Tibial nerve (tissue), 4 donors: ENCODE measurements at regions not wholly inside any gene's neighbourhood (a gene's known extent, or its start where the extent isn't known, plus 50 kb on each side); places are given as distances from the start of the nearest gene placed in this dataset.
"Not testable (repeated sequence)": the region's sequence is repeated elsewhere in the genome, so short reads cannot be mapped to it uniquely, and the experiment has no call there.

Source experiments
- DNase-seq, 2 donors: peaks; one replicate each; pipeline ENCODE4 v3.0.0-alpha.2; 2019; ENCODE audit warnings: low spot score in 2 of 2
- H3K27ac ChIP-seq, 4 donors: fragments of 200-600 bp; sonication (generic) in 3 of 4; one replicate each; pipeline ENCODE4 v1.5.1; 2017 to 2019; ENCODE audit warnings: mild to moderate bottlenecking in 1 of 4
- H3K27me3 ChIP-seq, 2 donors: fragments of 200-600 bp; sonication (generic) in 1 of 2; one replicate each; pipeline versions ENCODE4 v1.5.1 to v1.6.0; 2017 to 2019
- H3K36me3 ChIP-seq, 3 donors: fragments of 200-600 bp; sonication (generic); one replicate each; pipeline ENCODE4 v1.5.1; 2018 to 2019
- H3K4me1 ChIP-seq, 4 donors: fragments of 200-600 bp; sonication (generic) in 3 of 4; one replicate each; pipeline ENCODE4 v1.5.1; 2017 to 2019
- H3K4me3 ChIP-seq, 4 donors: fragments of 200-600 bp; sonication (generic) in 3 of 4; one replicate each; pipeline ENCODE4 v1.5.1; 2017 to 2019; ENCODE audit warnings: mild to moderate bottlenecking in 1 of 4, moderate library complexity in 1 of 4
- H3K9me3 ChIP-seq, 4 donors: fragments of 200-600 bp; sonication (generic) in 3 of 4; one replicate each; pipeline ENCODE4 v1.5.1; 2017 to 2019
- CTCF ChIP-seq, 5 experiments: fragments of 200-600 bp in 3 of 5; fragments of 450-650 bp in 2 of 5; sonication (generic) in 3 of 5; IDR thresholded peaks; one replicate each; pipeline ENCODE4 v1.5.1; 2016 to 2019; ENCODE audit warnings: antibody characterized with exemption in 5 of 5, mild to moderate bottlenecking in 3 of 5, moderate library complexity in 2 of 5
- EP300 ChIP-seq, 2 donors: sonication (generic); formaldehyde crosslinking; IDR thresholded peaks; one replicate each; pipeline ENCODE4 v1.6.1; 2017; ENCODE audit warnings: antibody characterized with exemption in 2 of 2, mild to moderate bottlenecking in 1 of 2
- POLR2A ChIP-seq, 2 donors: fragments of 450-650 bp; IDR thresholded peaks; one replicate each; pipeline ENCODE4 v1.6.1; 2017; ENCODE audit warnings: antibody characterized with exemption in 2 of 2, mild to moderate bottlenecking in 2 of 2, moderate library complexity in 2 of 2
- WGBS, 2 donors: methylation state at CpG; one replicate each; pipeline ENCODE4 v1.1.5; 2018; 5-methylcytosine and 5-hydroxymethylcytosine counted together

GRCh38 chr14:30462358-30462757 lies 96.6 kb upstream of the G2E3 start:
- no peak for TF ChIP-seq CTCF (IDR thresholded peaks at IDR 0.05)
- no peak for TF ChIP-seq POLR2A (IDR thresholded peaks at IDR 0.05)
- TF ChIP-seq EP300 (IDR thresholded peaks at IDR 0.05): no peak
- 76 to 80% methylated on average over 3 of the region's 3 CpGs for WGBS, 2 donors
- no peaks in the 10 kb centered on the region for H3K9me3 ChIP-seq

GRCh38 chr14:30464481-30464880 lies 94.5 kb upstream of the G2E3 start:
- no peak for DNase-seq
- TF ChIP-seq EP300 (IDR thresholded peaks at IDR 0.05): no peak
- TF ChIP-seq POLR2A (IDR thresholded peaks at IDR 0.05): no peak
- Histone ChIP-seq H3K4me3 (no peak overlapping the region), H3K27ac (no peak overlapping the region), H3K36me3 (no peaks in the 10 kb centered on the region), H3K27me3 (no peaks in the 10 kb centered on the region), H3K4me1 (no peaks in the 10 kb centered on the region), H3K9me3 (no peaks in the 10 kb centered on the region)
- 55 to 75% methylated on average over 1 of the region's 1 CpG for WGBS, 2 donors

More at GRCh38 chr14:30462358-30462757, 96.6 kb upstream of the G2E3 start:
- H3K27ac ChIP-seq: no peak overlapping the region
- H3K27me3 ChIP-seq: no peaks in the 10 kb centered on the region
- DNase-seq: no peak
- H3K36me3 ChIP-seq: no peaks in the 10 kb centered on the region
- no peak overlapping the region for H3K4me3 ChIP-seq
- no peaks in the 10 kb centered on the region for H3K4me1 ChIP-seq

- Histone ChIP-seq H3K36me3 (no peaks in the 10 kb centered on the region), H3K27me3 (no peaks in the 10 kb centered on the region), H3K27ac (no peak overlapping the region), H3K9me3 (no peaks in the 10 kb centered on the region), H3K4me1 (no peaks in the 10 kb centered on the region), H3K4me3 (no peak overlapping the region)
- WGBS, 2 donors: 62 to 63% methylated on average over 4 of the region's 4 CpGs
- no peak for DNase-seq
- TF ChIP-seq EP300 (IDR thresholded peaks at IDR 0.05) (no peak), POLR2A (IDR thresholded peaks at IDR 0.05) (no peak), CTCF (IDR thresholded peaks at IDR 0.05) (no peak)
Observed at GRCh38 chr14:30468354-30468753, 90.6 kb upstream of the G2E3 start.

- H3K4me1 ChIP-seq: no peaks in the 10 kb centered on the region
- H3K4me3 ChIP-seq: no peak overlapping the region
- DNase-seq: no peak
Observed at GRCh38 chr14:30471980-30472379, 87.0 kb upstream of the G2E3 start.

GRCh38 chr14:30473846-30474696 lies 84.9 kb upstream of the G2E3 start:
- not testable (repeated sequence) for H3K36me3 ChIP-seq, H3K9me3 ChIP-seq, H3K27ac ChIP-seq, H3K27me3 ChIP-seq, H3K4me1 ChIP-seq, DNase-seq, H3K4me3 ChIP-seq
- WGBS, 2 donors: 92% methylated on average over 29 to 31 of the region's 36 CpGs

More at GRCh38 chr14:30471980-30472379, 87.0 kb upstream of the G2E3 start:
- no peaks in the 10 kb centered on the region for H3K36me3 ChIP-seq
- TF ChIP-seq POLR2A (IDR thresholded peaks at IDR 0.05) (no peak), EP300 (IDR thresholded peaks at IDR 0.05) (no peak), CTCF (IDR thresholded peaks at IDR 0.05) (no peak)
- no peak overlapping the region for H3K27ac ChIP-seq
- H3K27me3 ChIP-seq: no peaks in the 10 kb centered on the region
- no peaks in the 10 kb centered on the region for H3K9me3 ChIP-seq

- TF ChIP-seq EP300 (IDR thresholded peaks at IDR 0.05) (no peak), CTCF (IDR thresholded peaks at IDR 0.05) (no peak), POLR2A (IDR thresholded peaks at IDR 0.05) (no peak)
Observed at GRCh38 chr14:30482276-30482675, 76.7 kb upstream of the G2E3 start.

More at GRCh38 chr14:30482276-30482675, 76.7 kb upstream of the G2E3 start:
- 85 to 90% methylated on average over 1 of the region's 1 CpG for WGBS, 2 donors
- H3K27me3 ChIP-seq: no peaks in the 10 kb centered on the region
- no peak overlapping the region for H3K27ac ChIP-seq
- H3K36me3 ChIP-seq: no peaks in the 10 kb centered on the region
- H3K4me3 ChIP-seq: no peak overlapping the region
- no peaks in the 10 kb centered on the region for H3K4me1 ChIP-seq
- no peaks in the 10 kb centered on the region for H3K9me3 ChIP-seq
- DNase-seq: no peak
